K562 (cell line): ENCODE measurements at regions not wholly inside any gene's neighbourhood (a gene's known extent, or its start where the extent isn't known, plus 50 kb on each side); places are given as distances from the start of the nearest gene placed in this dataset.

Experiments
- ATAC-seq: fragments of 200-7000 bp; cut with Tn5 transposase; 3 replicates; pipeline ENCODE4 v1.9.1; 2020; ENCODE audit warnings: moderate library complexity
- BruUV-seq: library from RNA; stranded (reverse); fragments of 400-500 nt; replicated peaks from 2 replicates; lab custom pipeline; 2021; lab: Mats Ljungman, UMichigan
- CTCF ChIA-PET: fragments of 300-600 bp; formaldehyde crosslinking; extraction: SDS; loops from one replicate; lab custom pipeline; 2021; ENCODE audit warnings: low intra/inter-chr PET ratio; lab: Yijun Ruan, JAX
- POLR2A ChIA-PET: fragments of 300-600, 350-650 bp; sonication (Branson Sonifier 250); formaldehyde crosslinking; extraction: SDS; loops from one replicate; lab custom pipeline; 2021; ENCODE audit warnings: antibody characterized with exemption, inconsistent platforms; lab: Yijun Ruan, JAX
- DNase-seq, 4 experiments: peaks; one replicate each; pipeline versions ENCODE4 v3.0.0 to v3.0.0-alpha.2; 2011 to 2018; ENCODE audit warnings: low spot score in 3 of 4, mixed read lengths in 3 of 4; ENCODE audit errors: extremely low read depth in 1 of 4
- FAIRE-seq: peaks from 2 replicates; lab custom pipeline; 2011; peaks lifted over from hg19 to GRCh38; lab: Jason Lieb, UNC
- H2AFZ ChIP-seq: 2 replicates; pipeline ENCODE4 v1.6.0; 2011; ENCODE audit warnings: low read depth, low read length, control low read depth, inconsistent platforms
- H3K27ac ChIP-seq: fragments of 200-600 bp; 3 replicates; pipeline ENCODE4 v1.8.0; 2011; ENCODE audit warnings: low read depth, mild to moderate bottlenecking, control low read depth, inconsistent platforms, low read length, moderate library complexity, mixed read lengths; ENCODE audit errors: extremely low read depth
- H3K27me3 ChIP-seq, 2 experiments: fragments of 300-600 bp in 1 of 2; 2 replicates in 1 of 2; 3 replicates in 1 of 2; pipeline versions ENCODE4 v1.6.0 to v1.8.0; 2011; ENCODE audit warnings: inconsistent platforms in 2 of 2, low read length in 2 of 2, mild to moderate bottlenecking in 1 of 2, mixed read lengths in 1 of 2, moderate library complexity in 1 of 2; ENCODE audit not compliant: control insufficient read depth in 2 of 2, insufficient read depth in 2 of 2
- H3K36me3 ChIP-seq: fragments of 300-600 bp; 3 replicates; pipeline ENCODE4 v1.8.0; 2011; ENCODE audit warnings: mild to moderate bottlenecking, low read length, inconsistent platforms; ENCODE audit not compliant: control insufficient read depth, insufficient read depth
- H3K4me1 ChIP-seq, 2 experiments: fragments of 200-600 bp in 1 of 2; replicated peaks in 1 of 2; 2 replicates in 1 of 2; 3 replicates in 1 of 2; pipeline versions ENCODE4 v1.5.1 to v1.8.0; 2011; ENCODE audit warnings: inconsistent platforms in 2 of 2, low read length in 2 of 2, mild to moderate bottlenecking in 1 of 2, mixed read lengths in 1 of 2, moderate library complexity in 1 of 2; ENCODE audit not compliant: control insufficient read depth in 2 of 2, insufficient read depth in 2 of 2
- H3K4me2 ChIP-seq: 2 replicates; pipeline ENCODE4 v1.6.1; 2011; ENCODE audit warnings: low read length, control low read depth, inconsistent platforms, mixed read lengths; ENCODE audit not compliant: insufficient read depth
- H3K4me3 ChIP-seq: fragments of 200-600 bp; sonication (generic), shearing (Covaris generic); 2 replicates; pipeline ENCODE4 v1.5.1; 2016; ENCODE audit warnings: control low read depth, inconsistent platforms
- H3K79me2 ChIP-seq: fragments of 200-600 bp; 3 replicates; pipeline ENCODE4 v1.8.0; 2011; ENCODE audit warnings: low read length, inconsistent platforms; ENCODE audit not compliant: control insufficient read depth, insufficient read depth
- H3K9ac ChIP-seq, 2 experiments: 2 replicates each; pipeline versions ENCODE4 v1.6.0 to v1.6.1; 2011; ENCODE audit warnings: low read depth in 2 of 2, low read length in 2 of 2, control low read depth in 1 of 2, inconsistent platforms in 1 of 2, mild to moderate bottlenecking in 1 of 2, mixed read lengths in 1 of 2; ENCODE audit not compliant: insufficient read depth in 1 of 2
- H3K9me1 ChIP-seq: one replicate; pipeline ENCODE4 v1.6.0; 2011; ENCODE audit warnings: inconsistent platforms, mild to moderate bottlenecking, low read length, moderate library complexity; ENCODE audit not compliant: control insufficient read depth, insufficient read depth
- H3K9me3 ChIP-seq: replicated peaks from 2 replicates; pipeline ENCODE4 v1.5.1; 2011; ENCODE audit warnings: low read depth, low read length, inconsistent platforms; ENCODE audit not compliant: control insufficient read depth, insufficient read depth
- H4K20me1 ChIP-seq: replicated peaks from 2 replicates; pipeline ENCODE4 v1.6.1; 2011; ENCODE audit warnings: low read length, inconsistent platforms, mixed read lengths; ENCODE audit not compliant: control insufficient read depth, insufficient read depth
- CBX8 ChIP-seq: fragments of 200-600 bp; sonication (generic); IDR thresholded peaks from 2 replicates; pipeline ENCODE4 v1.6.1; 2012; ENCODE audit warnings: borderline replicate concordance, mixed run types, low read depth, mild to moderate bottlenecking, moderate library complexity, mixed read lengths, low read length, control low read depth, inconsistent platforms; ENCODE audit not compliant: poor library complexity, severe bottlenecking; ENCODE audit errors: extremely low read depth
- CCNT2 ChIP-seq: IDR thresholded peaks from 2 replicates; pipeline ENCODE4 v1.6.1; 2011; ENCODE audit warnings: borderline replicate concordance, low read depth, mild to moderate bottlenecking, moderate library complexity, mixed read lengths, low read length; ENCODE audit not compliant: insufficient read length; ENCODE audit errors: extremely low read depth
- GTF2F1 ChIP-seq: IDR thresholded peaks from 2 replicates; pipeline ENCODE4 v1.6.1; 2011; ENCODE audit warnings: low read depth, low read length, improper control_type of control experiment
- NFIX ChIP-seq: fragments of 250-450 bp; sonication (Bioruptor Pico); IDR thresholded peaks from 2 replicates; pipeline ENCODE4 v1.4.0; 2020; ENCODE audit warnings: low read depth, mild to moderate bottlenecking, moderate library complexity
- NR2C1 ChIP-seq, 2 experiments: fragments of 450-650 bp; IDR thresholded peaks; 2 replicates each; pipeline ENCODE4 v1.6.1; 2017; ENCODE audit warnings: mild to moderate bottlenecking in 2 of 2, antibody characterized with exemption in 1 of 2, inconsistent platforms in 1 of 2, missing compliant biosample characterization in 1 of 2, missing genetic modification characterization in 1 of 2
- PCBP1 ChIP-seq: fragments of 200-400 bp; formaldehyde crosslinking; IDR thresholded peaks from 2 replicates; pipeline ENCODE4 v1.6.1; 2018; ENCODE audit warnings: mild to moderate bottlenecking, low read depth, low read length; ENCODE audit not compliant: poor library complexity, severe bottlenecking
- POLR3A ChIP-seq: IDR thresholded peaks from 2 replicates; pipeline ENCODE4 v1.6.1; 2011; ENCODE audit warnings: borderline replicate concordance, mild to moderate bottlenecking, moderate library complexity; ENCODE audit not compliant: insufficient read length, insufficient read depth; ENCODE audit errors: extremely low read depth
- POLR3G ChIP-seq: IDR thresholded peaks from 2 replicates; pipeline ENCODE4 v1.6.1; 2011; ENCODE audit not compliant: insufficient read length, insufficient replicate concordance; ENCODE audit errors: extremely low read depth
- SMARCE1 ChIP-seq: fragments of 450-650 bp; IDR thresholded peaks from 2 replicates; pipeline ENCODE4 v1.7.1; 2016; ENCODE audit warnings: mild to moderate bottlenecking
- SRSF7 ChIP-seq: fragments of 200-400 bp; formaldehyde crosslinking; optimal IDR thresholded peaks from 2 replicates; pipeline ENCODE3; 2017; ENCODE audit warnings: mild to moderate bottlenecking, low read depth, low read length
- WGBS: fragments of 100-300 bp; shearing (Covaris generic); methylation state at CpG from one replicate; pipeline ENCODE4 v1.1.6; 2016; ENCODE audit warnings: low coverage, mixed read lengths; ENCODE audit not compliant: insufficient coverage; ENCODE audit errors: missing lambda C conversion rate; 5-methylcytosine and 5-hydroxymethylcytosine counted together
- in situ Hi-C: fragments of 300-500 bp; cut with MboI; formaldehyde crosslinking; loops from 4 replicates; pipeline ENCODE4 v1.15.0; 2018; ENCODE audit warnings: inconsistent platforms, mixed read lengths
- intact Hi-C: fragments of 100-400 bp; cut with micrococcal nuclease; formaldehyde crosslinking; loops from 2 replicates; pipeline ENCODE4 v1.14.2; 2022
- TF ChIP-seq, protein P1 (sequence below): sonication (generic); formaldehyde crosslinking; IDR thresholded peaks from 2 replicates; pipeline ENCODE4 v1.8.0; 2023; ENCODE audit warnings: missing genetic modification reagents, mild to moderate bottlenecking, borderline replicate concordance
- TF ChIP-seq, protein P2 (sequence below): sonication (generic); formaldehyde crosslinking; IDR thresholded peaks from 2 replicates; pipeline ENCODE4 v1.8.0; 2022; ENCODE audit warnings: missing genetic modification reagents, mild to moderate bottlenecking, moderate library complexity, borderline replicate concordance
- TF ChIP-seq, protein P3 (sequence below): fragments of 250-450 bp; sonication (Bioruptor Pico); IDR thresholded peaks from 2 replicates; pipeline ENCODE4 v1.5.0; 2022; ENCODE audit warnings: mild to moderate bottlenecking

DNA sequence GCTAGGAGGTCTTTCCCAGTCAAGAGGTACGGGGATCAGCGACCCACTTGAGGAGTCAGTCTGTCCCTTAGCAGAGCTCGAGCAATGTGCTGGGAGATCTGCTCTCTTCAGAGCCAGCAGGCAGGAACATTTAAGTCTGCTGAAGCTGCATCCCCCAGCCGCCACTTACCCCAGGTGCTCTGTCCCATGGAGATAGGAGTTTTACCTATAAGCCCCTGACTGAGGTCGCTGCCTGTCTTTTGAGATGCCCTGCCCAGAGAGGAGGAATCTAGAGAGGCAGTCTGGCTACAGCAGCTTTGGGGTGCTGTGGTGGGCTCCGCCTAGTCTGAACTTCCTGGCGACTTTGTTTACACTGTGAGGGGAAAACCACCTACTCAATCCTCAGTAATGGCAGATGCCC lies 874.9 kb upstream of the FLRT2 start:
- no peak overlapping the region for H3K27ac ChIP-seq
- CTCF ChIA-PET = no interaction called here
- H2AFZ ChIP-seq = no peak overlapping the region
- FAIRE-seq (no peak), ATAC-seq (no peak), DNase-seq (no peak)
- intact Hi-C loops = no loop called here
- H3K9ac ChIP-seq = no peak overlapping the region
- H3K4me2 ChIP-seq = no peak overlapping the region
- in situ Hi-C loops = no loop called here
- POLR2A ChIA-PET = no interaction called here
- 0% methylated on average over 3 of the region's 7 CpGs for WGBS
- BruUV-seq = no TSS peak
- H3K27me3 ChIP-seq = no peaks in the 10 kb centered on the region
- H3K79me2 ChIP-seq = no peaks in the 10 kb centered on the region
- H3K9me3 ChIP-seq = no peaks in the 10 kb centered on the region
- no peak overlapping the region for H3K4me3 ChIP-seq
- no peaks in the 10 kb centered on the region for H3K4me1 ChIP-seq
- H4K20me1 ChIP-seq = no peaks in the 10 kb centered on the region
- H3K9me1 ChIP-seq = no peaks in the 10 kb centered on the region
- H3K36me3 ChIP-seq = no peaks in the 10 kb centered on the region
- TF ChIP-seq CBX8 (no peak), SMARCE1 (no peak), GTF2F1 (no peak), NFIX (no peak), POLR3A (no peak), PCBP1 (no peak), POLR3G (no peak), CCNT2 (no peak), NR2C1 (IDR thresholded peaks at IDR 0.05) (no peak), NR2C1 (tag; IDR thresholded peaks at IDR 0.05) (no peak), SRSF7 (no peak)
- TF ChIP-seq, protein P1, sequence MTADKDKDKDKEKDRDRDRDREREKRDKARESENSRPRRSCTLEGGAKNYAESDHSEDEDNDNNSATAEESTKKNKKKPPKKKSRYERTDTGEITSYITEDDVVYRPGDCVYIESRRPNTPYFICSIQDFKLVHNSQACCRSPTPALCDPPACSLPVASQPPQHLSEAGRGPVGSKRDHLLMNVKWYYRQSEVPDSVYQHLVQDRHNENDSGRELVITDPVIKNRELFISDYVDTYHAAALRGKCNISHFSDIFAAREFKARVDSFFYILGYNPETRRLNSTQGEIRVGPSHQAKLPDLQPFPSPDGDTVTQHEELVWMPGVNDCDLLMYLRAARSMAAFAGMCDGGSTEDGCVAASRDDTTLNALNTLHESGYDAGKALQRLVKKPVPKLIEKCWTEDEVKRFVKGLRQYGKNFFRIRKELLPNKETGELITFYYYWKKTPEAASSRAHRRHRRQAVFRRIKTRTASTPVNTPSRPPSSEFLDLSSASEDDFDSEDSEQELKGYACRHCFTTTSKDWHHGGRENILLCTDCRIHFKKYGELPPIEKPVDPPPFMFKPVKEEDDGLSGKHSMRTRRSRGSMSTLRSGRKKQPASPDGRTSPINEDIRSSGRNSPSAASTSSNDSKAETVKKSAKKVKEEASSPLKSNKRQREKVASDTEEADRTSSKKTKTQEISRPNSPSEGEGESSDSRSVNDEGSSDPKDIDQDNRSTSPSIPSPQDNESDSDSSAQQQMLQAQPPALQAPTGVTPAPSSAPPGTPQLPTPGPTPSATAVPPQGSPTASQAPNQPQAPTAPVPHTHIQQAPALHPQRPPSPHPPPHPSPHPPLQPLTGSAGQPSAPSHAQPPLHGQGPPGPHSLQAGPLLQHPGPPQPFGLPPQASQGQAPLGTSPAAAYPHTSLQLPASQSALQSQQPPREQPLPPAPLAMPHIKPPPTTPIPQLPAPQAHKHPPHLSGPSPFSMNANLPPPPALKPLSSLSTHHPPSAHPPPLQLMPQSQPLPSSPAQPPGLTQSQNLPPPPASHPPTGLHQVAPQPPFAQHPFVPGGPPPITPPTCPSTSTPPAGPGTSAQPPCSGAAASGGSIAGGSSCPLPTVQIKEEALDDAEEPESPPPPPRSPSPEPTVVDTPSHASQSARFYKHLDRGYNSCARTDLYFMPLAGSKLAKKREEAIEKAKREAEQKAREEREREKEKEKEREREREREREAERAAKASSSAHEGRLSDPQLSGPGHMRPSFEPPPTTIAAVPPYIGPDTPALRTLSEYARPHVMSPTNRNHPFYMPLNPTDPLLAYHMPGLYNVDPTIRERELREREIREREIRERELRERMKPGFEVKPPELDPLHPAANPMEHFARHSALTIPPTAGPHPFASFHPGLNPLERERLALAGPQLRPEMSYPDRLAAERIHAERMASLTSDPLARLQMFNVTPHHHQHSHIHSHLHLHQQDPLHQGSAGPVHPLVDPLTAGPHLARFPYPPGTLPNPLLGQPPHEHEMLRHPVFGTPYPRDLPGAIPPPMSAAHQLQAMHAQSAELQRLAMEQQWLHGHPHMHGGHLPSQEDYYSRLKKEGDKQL (CRISPR knock-in tag) = no peak
- TF ChIP-seq, protein P2, sequence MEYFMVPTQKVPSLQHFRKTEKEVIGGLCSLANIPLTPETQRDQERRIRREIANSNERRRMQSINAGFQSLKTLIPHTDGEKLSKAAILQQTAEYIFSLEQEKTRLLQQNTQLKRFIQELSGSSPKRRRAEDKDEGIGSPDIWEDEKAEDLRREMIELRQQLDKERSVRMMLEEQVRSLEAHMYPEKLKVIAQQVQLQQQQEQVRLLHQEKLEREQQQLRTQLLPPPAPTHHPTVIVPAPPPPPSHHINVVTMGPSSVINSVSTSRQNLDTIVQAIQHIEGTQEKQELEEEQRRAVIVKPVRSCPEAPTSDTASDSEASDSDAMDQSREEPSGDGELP (CRISPR knock-in tag) = no peak
- TF ChIP-seq, protein P3, sequence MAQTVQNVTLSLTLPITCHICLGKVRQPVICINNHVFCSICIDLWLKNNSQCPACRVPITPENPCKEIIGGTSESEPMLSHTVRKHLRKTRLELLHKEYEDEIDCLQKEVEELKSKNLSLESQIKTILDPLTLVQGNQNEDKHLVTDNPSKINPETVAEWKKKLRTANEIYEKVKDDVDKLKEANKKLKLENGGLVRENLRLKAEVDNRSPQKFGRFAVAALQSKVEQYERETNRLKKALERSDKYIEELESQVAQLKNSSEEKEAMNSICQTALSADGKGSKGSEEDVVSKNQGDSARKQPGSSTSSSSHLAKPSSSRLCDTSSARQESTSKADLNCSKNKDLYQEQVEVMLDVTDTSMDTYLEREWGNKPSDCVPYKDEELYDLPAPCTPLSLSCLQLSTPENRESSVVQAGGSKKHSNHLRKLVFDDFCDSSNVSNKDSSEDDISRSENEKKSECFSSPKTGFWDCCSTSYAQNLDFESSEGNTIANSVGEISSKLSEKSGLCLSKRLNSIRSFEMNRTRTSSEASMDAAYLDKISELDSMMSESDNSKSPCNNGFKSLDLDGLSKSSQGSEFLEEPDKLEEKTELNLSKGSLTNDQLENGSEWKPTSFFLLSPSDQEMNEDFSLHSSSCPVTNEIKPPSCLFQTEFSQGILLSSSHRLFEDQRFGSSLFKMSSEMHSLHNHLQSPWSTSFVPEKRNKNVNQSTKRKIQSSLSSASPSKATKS = no peak
